Hepatocyte (in vitro differentiated cells): ENCODE measurements at regions not wholly inside any gene's neighbourhood (a gene's known extent, or its start where the extent isn't known, plus 50 kb on each side); places are given as distances from the start of the nearest gene placed in this dataset.

ENCODE experiments used
- DNase-seq: peaks from one replicate; pipeline ENCODE4 v3.0.0-alpha.2; 2016; ENCODE audit warnings: low spot score
- H2AFZ ChIP-seq: fragments of 200-600 bp; sonication (generic); 2 replicates; pipeline ENCODE4 v1.6.0; 2016; ENCODE audit warnings: antibody characterized with exemption, mild to moderate bottlenecking
- H3K27ac ChIP-seq: fragments of 200-600 bp; sonication (generic); 2 replicates; pipeline ENCODE4 v1.5.1; 2016; ENCODE audit warnings: mild to moderate bottlenecking
- H3K27me3 ChIP-seq: fragments of 200-600 bp; sonication (generic); 2 replicates; pipeline ENCODE4 v1.6.1; 2016
- H3K36me3 ChIP-seq: fragments of 200-600 bp; sonication (generic); replicated peaks from 2 replicates; pipeline ENCODE4 v1.5.1; 2016; ENCODE audit warnings: low read depth; ENCODE audit not compliant: insufficient read depth
- H3K4me1 ChIP-seq: fragments of 200-600 bp; sonication (generic); 2 replicates; pipeline ENCODE4 v1.5.1; 2016; ENCODE audit warnings: mild to moderate bottlenecking, moderate library complexity; ENCODE audit not compliant: insufficient read depth
- H3K4me2 ChIP-seq: fragments of 200-600 bp; sonication (generic); 2 replicates; pipeline ENCODE4 v1.6.0; 2016
- H3K4me3 ChIP-seq: fragments of 200-600 bp; sonication (generic); 2 replicates; pipeline ENCODE4 v1.5.1; 2016; ENCODE audit warnings: mild to moderate bottlenecking
- H3K79me2 ChIP-seq: fragments of 200-600 bp; sonication (generic); 2 replicates; pipeline ENCODE4 v1.6.0; 2017; ENCODE audit warnings: mild to moderate bottlenecking
- H3K9me2 ChIP-seq: fragments of 200-600 bp; sonication (generic); replicated peaks from 2 replicates; pipeline ENCODE4 v1.6.0; 2017; ENCODE audit warnings: mild to moderate bottlenecking; ENCODE audit not compliant: insufficient read depth
- H3K9me3 ChIP-seq: fragments of 200-600 bp; sonication (generic); 2 replicates; pipeline ENCODE4 v1.5.1; 2016; ENCODE audit warnings: low read depth, mild to moderate bottlenecking
- H4K20me1 ChIP-seq: fragments of 200-600 bp; sonication (generic); 2 replicates; pipeline ENCODE4 v1.6.0; 2016; ENCODE audit warnings: mild to moderate bottlenecking; ENCODE audit not compliant: insufficient read depth, poor library complexity, severe bottlenecking
- EZH2 ChIP-seq: fragments of 200-600 bp; sonication (generic); IDR thresholded peaks from 2 replicates; pipeline ENCODE4 v1.6.1; 2016; ENCODE audit warnings: antibody characterized with exemption, mild to moderate bottlenecking, borderline replicate concordance
- EZH2phosphoT487 ChIP-seq: fragments of 200-600 bp; sonication (generic); IDR thresholded peaks from one replicate; pipeline ENCODE4 v1.6.1; 2018; ENCODE audit warnings: antibody characterized with exemption, mild to moderate bottlenecking, low read depth, moderate library complexity; ENCODE audit not compliant: unreplicated experiment, severe bottlenecking
- WGBS: methylation state at CpG from one replicate; pipeline ENCODE4 v1.1.6; 2016; ENCODE audit warnings: low lambda C conversion rate; ENCODE audit errors: missing lambda C conversion rate; 5-methylcytosine and 5-hydroxymethylcytosine counted together
- TF ChIP-seq, protein P1 (sequence below): fragments of 200-600 bp; sonication (generic); IDR thresholded peaks from 2 replicates; pipeline ENCODE4 v1.5.1; 2016; ENCODE audit warnings: antibody characterized with exemption, mild to moderate bottlenecking; ENCODE audit not compliant: poor library complexity

DNA sequence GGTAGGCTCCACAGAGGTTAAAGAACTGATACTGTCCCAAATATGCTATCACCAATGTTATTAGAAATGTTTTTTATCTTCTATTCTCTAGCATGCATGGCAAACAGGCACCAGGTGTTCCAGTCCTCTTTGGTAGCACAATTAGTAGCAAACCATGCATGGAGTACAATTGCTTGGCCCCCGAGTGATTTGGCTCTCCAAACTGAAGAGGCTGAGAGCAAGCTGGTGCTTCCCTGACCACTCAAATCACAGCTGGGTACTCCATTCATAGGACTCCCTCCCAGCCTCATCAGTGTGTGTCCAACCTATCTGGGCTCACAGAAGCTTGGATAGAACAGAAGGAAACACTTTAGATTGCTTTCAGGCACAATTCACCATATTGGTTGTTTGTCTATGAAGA, 93.4 kb downstream of the DIO2 start:
- TF ChIP-seq, protein P1, sequence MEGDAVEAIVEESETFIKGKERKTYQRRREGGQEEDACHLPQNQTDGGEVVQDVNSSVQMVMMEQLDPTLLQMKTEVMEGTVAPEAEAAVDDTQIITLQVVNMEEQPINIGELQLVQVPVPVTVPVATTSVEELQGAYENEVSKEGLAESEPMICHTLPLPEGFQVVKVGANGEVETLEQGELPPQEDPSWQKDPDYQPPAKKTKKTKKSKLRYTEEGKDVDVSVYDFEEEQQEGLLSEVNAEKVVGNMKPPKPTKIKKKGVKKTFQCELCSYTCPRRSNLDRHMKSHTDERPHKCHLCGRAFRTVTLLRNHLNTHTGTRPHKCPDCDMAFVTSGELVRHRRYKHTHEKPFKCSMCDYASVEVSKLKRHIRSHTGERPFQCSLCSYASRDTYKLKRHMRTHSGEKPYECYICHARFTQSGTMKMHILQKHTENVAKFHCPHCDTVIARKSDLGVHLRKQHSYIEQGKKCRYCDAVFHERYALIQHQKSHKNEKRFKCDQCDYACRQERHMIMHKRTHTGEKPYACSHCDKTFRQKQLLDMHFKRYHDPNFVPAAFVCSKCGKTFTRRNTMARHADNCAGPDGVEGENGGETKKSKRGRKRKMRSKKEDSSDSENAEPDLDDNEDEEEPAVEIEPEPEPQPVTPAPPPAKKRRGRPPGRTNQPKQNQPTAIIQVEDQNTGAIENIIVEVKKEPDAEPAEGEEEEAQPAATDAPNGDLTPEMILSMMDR: no peak
- TF ChIP-seq EZH2 (no peak), EZH2phosphoT487 (no peak)
- Histone ChIP-seq H2AFZ (no peak overlapping the region), H3K79me2 (no peaks in the 10 kb centered on the region), H3K36me3 (no peaks in the 10 kb centered on the region), H4K20me1 (no peaks in the 10 kb centered on the region), H3K4me2 (no peak overlapping the region), H3K4me1 (no peaks in the 10 kb centered on the region), H3K27ac (no peak overlapping the region), H3K4me3 (no peak overlapping the region), H3K9me2 (no peaks in the 10 kb centered on the region), H3K9me3 (no peaks in the 10 kb centered on the region), H3K27me3 (no peaks in the 10 kb centered on the region)
- 62% methylated on average over 1 of the region's 1 CpG for WGBS
- DNase-seq: no peak

DNA sequence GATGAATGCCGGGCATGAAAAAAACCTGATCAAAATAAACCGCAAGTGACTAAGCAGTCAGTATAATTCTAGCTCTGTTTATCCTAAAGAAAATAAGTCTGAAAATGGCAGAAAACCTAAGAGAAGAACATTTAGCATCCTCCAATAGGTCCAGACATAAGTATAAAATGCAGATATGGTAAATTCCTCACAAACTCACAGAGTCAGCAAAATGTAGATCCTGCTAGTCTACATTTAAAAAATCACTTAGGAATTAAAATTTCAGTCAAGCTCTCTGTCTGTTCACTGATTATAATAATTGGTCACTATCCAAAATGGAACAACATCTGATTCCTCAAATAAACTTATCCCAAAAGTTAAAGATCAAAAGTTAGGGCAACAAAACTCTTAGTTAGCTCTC, 95.1 kb downstream of the DIO2 start:
- Histone ChIP-seq H3K4me2 (no peak overlapping the region), H4K20me1 (no peaks in the 10 kb centered on the region), H3K36me3 (no peaks in the 10 kb centered on the region), H3K27ac (no peak overlapping the region), H3K4me1 (no peaks in the 10 kb centered on the region), H3K4me3 (no peak overlapping the region), H3K9me2 (no peaks in the 10 kb centered on the region), H2AFZ (no peak overlapping the region), H3K79me2 (no peaks in the 10 kb centered on the region), H3K27me3 (no peaks in the 10 kb centered on the region), H3K9me3 (no peaks in the 10 kb centered on the region)
- TF ChIP-seq EZH2 (no peak), EZH2phosphoT487 (no peak)
- TF ChIP-seq, protein P1: no peak
- 88% methylated on average over 2 of the region's 2 CpGs for WGBS
- no peak for DNase-seq

DNA sequence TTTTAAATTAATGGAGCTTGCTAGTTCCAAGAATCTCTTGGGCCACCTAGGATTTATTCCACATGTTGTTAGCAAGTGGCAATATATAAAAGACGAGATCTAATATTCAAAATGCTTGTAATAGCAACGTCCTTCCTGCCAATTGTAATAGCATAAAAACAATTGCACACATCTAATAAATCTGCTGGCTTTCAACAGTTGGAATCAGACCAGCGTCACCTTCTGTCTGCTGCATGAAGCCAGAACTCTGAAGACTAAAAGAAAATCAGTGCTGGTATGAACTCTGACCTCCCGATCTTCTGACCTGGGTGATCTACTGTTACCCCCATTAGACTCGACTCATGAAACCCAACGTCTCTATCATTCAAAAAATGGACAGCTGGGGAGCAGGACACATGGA, 100.6 kb downstream of the DIO2 start:
- Histone ChIP-seq H3K79me2 (no peaks in the 10 kb centered on the region), H3K9me2 (no peaks in the 10 kb centered on the region), H3K27ac (no peak overlapping the region), H3K4me1 (no peaks in the 10 kb centered on the region), H2AFZ (no peak overlapping the region), H3K9me3 (no peaks in the 10 kb centered on the region), H3K4me2 (no peak overlapping the region), H4K20me1 (no peaks in the 10 kb centered on the region), H3K27me3 (no peaks in the 10 kb centered on the region), H3K36me3 (no peaks in the 10 kb centered on the region), H3K4me3 (no peak overlapping the region)
- TF ChIP-seq EZH2 (no peak), EZH2phosphoT487 (no peak)
- TF ChIP-seq, protein P1: no peak
- 75% methylated on average over 6 of the region's 6 CpGs for WGBS
- no peak for DNase-seq

DNA sequence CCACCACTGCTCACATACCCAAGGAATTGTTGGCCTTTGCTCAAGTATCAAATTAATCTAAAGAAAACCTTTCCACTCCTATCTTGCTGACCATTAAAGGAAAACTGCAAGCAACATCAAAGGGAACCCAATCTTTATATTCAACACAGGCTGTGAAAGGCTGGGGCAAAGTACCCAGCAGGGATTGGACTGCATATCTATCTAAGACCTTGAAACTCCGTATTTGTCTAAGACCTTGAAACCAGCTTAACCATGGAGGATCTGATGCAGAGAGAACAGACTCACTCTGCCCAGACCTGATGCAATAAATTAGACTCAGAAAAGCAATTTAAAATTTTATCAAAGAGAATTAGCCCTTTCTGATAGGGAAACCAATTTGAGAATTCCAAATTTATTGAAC, 102.2 kb downstream of the DIO2 start:
- H3K27ac ChIP-seq: no peak overlapping the region
- no peak overlapping the region for H2AFZ ChIP-seq
- no peak for TF ChIP-seq EZH2
- TF ChIP-seq, protein P1: no peak
- no peak for TF ChIP-seq EZH2phosphoT487
- peak; percentile 23 for DNase-seq
- H3K9me3 ChIP-seq: no peaks in the 10 kb centered on the region
- no peak overlapping the region for H3K4me2 ChIP-seq
- H3K79me2 ChIP-seq: no peaks in the 10 kb centered on the region
- H4K20me1 ChIP-seq: no peaks in the 10 kb centered on the region
- H3K4me1 ChIP-seq: no peaks in the 10 kb centered on the region
- H3K4me3 ChIP-seq: no peak overlapping the region
- no peaks in the 10 kb centered on the region for H3K9me2 ChIP-seq
- H3K36me3 ChIP-seq: no peaks in the 10 kb centered on the region
- no peaks in the 10 kb centered on the region for H3K27me3 ChIP-seq
- WGBS: 31% methylated on average over 1 of the region's 1 CpG
